ENCODE measurements at regions not wholly inside any gene's neighbourhood (a gene's known extent, or its start where the extent isn't known, plus 50 kb on each side); places are given as distances from the start of the nearest gene placed in this dataset.

GRCh38 chr9:82612942-82613341, 450.0 kb downstream of the RASEF start:
- DNase-seq (ENCODE audit: low read depth) = no peak
- no peak overlapping the region for H3K4me3 ChIP-seq (ENCODE audit: control insufficient read depth, low read depth, low read length)
- TF ChIP-seq CTCF (conservative IDR thresholded peaks at IDR 0.05; ENCODE audit: control insufficient read depth, insufficient read depth, low read depth, low read length) = no peak

GRCh38 chr9:82613498-82613897, 449.4 kb downstream of the RASEF start:
- DNase-seq (ENCODE audit: low read depth) = no peak
- TF ChIP-seq CTCF (conservative IDR thresholded peaks at IDR 0.05; ENCODE audit: control insufficient read depth, insufficient read depth, low read depth, low read length) = no peak
- no peak overlapping the region for H3K4me3 ChIP-seq (ENCODE audit: control insufficient read depth, low read depth, low read length)

GRCh38 chr9:82616545-82616944, 446.4 kb downstream of the RASEF start:
- DNase-seq (ENCODE audit: low read depth) = no peak
- TF ChIP-seq CTCF (conservative IDR thresholded peaks at IDR 0.05; ENCODE audit: control insufficient read depth, insufficient read depth, low read depth, low read length) = no peak
- H3K4me3 ChIP-seq (ENCODE audit: control insufficient read depth, low read depth, low read length) = no peak overlapping the region

- DNase-seq (ENCODE audit: low read depth) = no peak
- no peak for TF ChIP-seq CTCF (conservative IDR thresholded peaks at IDR 0.05; ENCODE audit: control insufficient read depth, insufficient read depth, low read depth, low read length)
- H3K4me3 ChIP-seq (ENCODE audit: control insufficient read depth, low read depth, low read length) = no peak overlapping the region
Measured at GRCh38 chr9:82621447-82621846, 441.5 kb downstream of the RASEF start.

GRCh38 chr9:82637368-82637767, 425.6 kb downstream of the RASEF start:
- no peak for TF ChIP-seq CTCF (conservative IDR thresholded peaks at IDR 0.05; ENCODE audit: control insufficient read depth, insufficient read depth, low read depth, low read length)
- no peak for DNase-seq (ENCODE audit: low read depth)
- H3K4me3 ChIP-seq (ENCODE audit: control insufficient read depth, low read depth, low read length) = no peak overlapping the region

GRCh38 chr9:82645600-82645999, 417.3 kb downstream of the RASEF start:
- no peak for DNase-seq (ENCODE audit: low read depth)
- TF ChIP-seq CTCF (conservative IDR thresholded peaks at IDR 0.05; ENCODE audit: control insufficient read depth, insufficient read depth, low read depth, low read length) = no peak
- H3K4me3 ChIP-seq (ENCODE audit: control insufficient read depth, low read depth, low read length) = no peak overlapping the region

- DNase-seq (ENCODE audit: low read depth) = no peak
- TF ChIP-seq CTCF (conservative IDR thresholded peaks at IDR 0.05; ENCODE audit: control insufficient read depth, insufficient read depth, low read depth, low read length) = no peak
- no peak overlapping the region for H3K4me3 ChIP-seq (ENCODE audit: control insufficient read depth, low read depth, low read length)
Measured at GRCh38 chr9:82650368-82650767, 412.6 kb downstream of the RASEF start.

All from fibroblast of mammary gland (primary cell).